GM23338 (cell line): ENCODE measurements at regions not wholly inside any gene's neighbourhood (a gene's known extent, or its start where the extent isn't known, plus 50 kb on each side); places are given as distances from the start of the nearest gene placed in this dataset.

Experiments
- ATAC-seq: fragments of 200-7000 bp; cut with Tn5 transposase; 3 replicates; pipeline ENCODE4 v1.9.1; 2020
- DNase-seq: peaks from one replicate; pipeline ENCODE4 v3.0.0-alpha.2; 2015; ENCODE audit warnings: low spot score
- H2AFZ ChIP-seq: fragments of 200-600 bp; sonication (generic); 2 replicates; pipeline ENCODE4 v1.8.0; 2016; ENCODE audit warnings: antibody characterized with exemption, mild to moderate bottlenecking, moderate library complexity
- H3F3A ChIP-seq: fragments of 200-600 bp; sonication (generic); replicated peaks from 2 replicates; pipeline ENCODE4 v1.8.0; 2017; ENCODE audit warnings: antibody characterized with exemption, mixed run types, low read depth
- H3K27ac ChIP-seq: fragments of 200-600 bp; sonication (generic); 2 replicates; pipeline ENCODE4 v1.6.1; 2016; ENCODE audit warnings: low read depth
- H3K27me3 ChIP-seq: fragments of 200-600 bp; sonication (generic); 2 replicates; pipeline ENCODE4 v1.8.0; 2016; ENCODE audit warnings: mild to moderate bottlenecking, mixed run types, moderate library complexity; ENCODE audit not compliant: insufficient read depth
- H3K36me3 ChIP-seq: fragments of 200-600 bp; sonication (generic); 2 replicates; pipeline ENCODE4 v1.8.0; 2016; ENCODE audit warnings: mild to moderate bottlenecking; ENCODE audit not compliant: insufficient read depth
- H3K4me1 ChIP-seq: fragments of 200-600 bp; sonication (generic); 2 replicates; pipeline ENCODE4 v1.8.0; 2016; ENCODE audit warnings: mild to moderate bottlenecking, moderate library complexity; ENCODE audit not compliant: insufficient read depth
- H3K4me2 ChIP-seq: fragments of 200-600 bp; sonication (generic); 2 replicates; pipeline ENCODE4 v1.7.1; 2017; ENCODE audit warnings: mixed run types
- H3K4me3 ChIP-seq: fragments of 200-600 bp; sonication (generic); 2 replicates; pipeline ENCODE4 v1.6.1; 2016; ENCODE audit warnings: mixed run types
- H3K79me2 ChIP-seq: fragments of 200-600 bp; sonication (generic); replicated peaks from 2 replicates; pipeline ENCODE4 v1.8.0; 2017; ENCODE audit warnings: mild to moderate bottlenecking; ENCODE audit not compliant: insufficient read depth
- H3K9me2 ChIP-seq: fragments of 200-600 bp; sonication (generic); 2 replicates; pipeline ENCODE4 v1.8.0; 2017; ENCODE audit not compliant: insufficient read depth
- H4K20me1 ChIP-seq: fragments of 200-600 bp; sonication (generic); replicated peaks from 2 replicates; pipeline ENCODE4 v1.8.0; 2017; ENCODE audit warnings: mild to moderate bottlenecking; ENCODE audit not compliant: insufficient read depth
- H3K27ac Mint-ChIP-seq: 2 replicates; pipeline ENCODE4 v1.8.0; 2020; ENCODE audit warnings: inconsistent platforms, mild to moderate bottlenecking, moderate library complexity, mixed read lengths
- H3K27me3 Mint-ChIP-seq: 3 replicates; pipeline ENCODE4 v1.8.0; 2022; ENCODE audit warnings: low read depth, mild to moderate bottlenecking, moderate library complexity, mixed read lengths, inconsistent platforms; ENCODE audit not compliant: insufficient read depth, poor library complexity
- H3K36me3 Mint-ChIP-seq: 3 replicates; pipeline ENCODE4 v1.8.0; 2021; ENCODE audit warnings: low read depth, mild to moderate bottlenecking, inconsistent platforms, moderate library complexity, mixed read lengths
- H3K4me1 Mint-ChIP-seq: 3 replicates; pipeline ENCODE4 v1.8.0; 2020; ENCODE audit warnings: mild to moderate bottlenecking, inconsistent platforms, mixed read lengths
- H3K4me3 Mint-ChIP-seq: 3 replicates; pipeline ENCODE4 v1.8.0; 2021; ENCODE audit warnings: moderate library complexity, mild to moderate bottlenecking, inconsistent platforms, mixed read lengths
- H3K9me3 Mint-ChIP-seq: 3 replicates; pipeline ENCODE4 v1.8.0; 2020; ENCODE audit warnings: moderate library complexity, mild to moderate bottlenecking, inconsistent platforms, mixed read lengths
- CREB1 ChIP-seq: fragments of 250-450 bp; sonication (Bioruptor Pico); IDR thresholded peaks from 2 replicates; pipeline ENCODE4 v1.5.0; 2020; ENCODE audit warnings: low read depth, mild to moderate bottlenecking, moderate library complexity
- EZH2 ChIP-seq: fragments of 200-600 bp; sonication (generic); IDR thresholded peaks from one replicate; pipeline ENCODE4 v1.8.0; 2017; ENCODE audit warnings: antibody characterized with exemption, mild to moderate bottlenecking, low read depth; ENCODE audit not compliant: unreplicated experiment
- EZH2phosphoT487 ChIP-seq: fragments of 200-600 bp; sonication (generic); IDR thresholded peaks from one replicate; pipeline ENCODE4 v1.8.1; 2018; ENCODE audit warnings: antibody characterized with exemption; ENCODE audit not compliant: unreplicated experiment
- NANOG ChIP-seq: IDR thresholded peaks from 2 replicates; pipeline ENCODE4 v1.6.1; 2016; ENCODE audit warnings: antibody characterized with exemption, borderline replicate concordance
- POLR2AphosphoS5 ChIP-seq: IDR thresholded peaks from 2 replicates; pipeline ENCODE4 v1.6.1; 2016; ENCODE audit warnings: antibody characterized with exemption, low read depth
- STAT1 ChIP-seq: IDR thresholded peaks from one replicate; pipeline ENCODE4 v1.6.1; 2016; ENCODE audit warnings: antibody characterized with exemption; ENCODE audit not compliant: unreplicated experiment
- ZNF114 ChIP-seq: fragments of 250-450 bp; sonication (Bioruptor Pico); IDR thresholded peaks from 2 replicates; pipeline ENCODE4 v1.5.0; 2020; ENCODE audit warnings: mild to moderate bottlenecking, moderate library complexity
- ZNF331 ChIP-seq: fragments of 250-450 bp; sonication (Bioruptor Pico); IDR thresholded peaks from 2 replicates; pipeline ENCODE4 v1.5.0; 2020; ENCODE audit warnings: low read depth, mild to moderate bottlenecking, moderate library complexity
- TF ChIP-seq, protein P1 (sequence below): IDR thresholded peaks from 2 replicates; pipeline ENCODE4 v1.6.1; 2016; ENCODE audit warnings: antibody characterized with exemption
- TF ChIP-seq, protein P2 (sequence below), 2 experiments: fragments of 200-600 bp in 1 of 2; sonication (generic) in 1 of 2; conservative IDR thresholded peaks; 2 replicates each; pipeline versions ENCODE4 v1.5.1 to v1.6.1; 2016 to 2017; ENCODE audit warnings: antibody characterized with exemption in 2 of 2, low read depth in 2 of 2, mild to moderate bottlenecking in 2 of 2, moderate library complexity in 1 of 2
- TF ChIP-seq, protein P3 (sequence below): fragments of 250-450 bp; sonication (Bioruptor Pico); IDR thresholded peaks from 2 replicates; pipeline ENCODE4 v1.5.0; 2020; ENCODE audit warnings: mild to moderate bottlenecking, moderate library complexity
- TF ChIP-seq, protein P4 (sequence below): IDR thresholded peaks from one replicate; pipeline ENCODE4 v1.6.1; 2018; ENCODE audit warnings: antibody characterized with exemption; ENCODE audit not compliant: unreplicated experiment

DNA sequence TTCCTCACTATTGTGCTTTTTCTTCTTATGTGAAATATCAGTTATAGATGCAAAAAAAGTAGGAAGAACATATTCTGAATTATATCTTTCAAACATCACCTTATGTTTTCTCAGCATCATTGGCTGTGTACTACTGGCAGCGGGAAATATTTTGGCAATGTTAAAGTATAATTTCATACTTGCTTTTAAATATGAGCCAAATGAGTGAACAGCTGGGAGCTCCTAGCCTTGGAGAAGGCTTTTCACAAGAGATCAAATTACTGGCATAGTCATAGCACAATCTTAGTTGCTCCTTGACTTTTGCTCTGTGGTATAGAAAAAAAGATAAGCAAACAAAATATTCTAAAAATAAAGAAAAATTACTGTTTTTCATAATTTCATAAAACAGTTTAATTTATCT, 1575.8 kb upstream of the PABPC4L start:
- no peaks in the 10 kb centered on the region for H3F3A ChIP-seq
- H4K20me1 ChIP-seq: no peaks in the 10 kb centered on the region
- H3K27me3 ChIP-seq: no peaks in the 10 kb centered on the region
- H3K27ac Mint-ChIP-seq: no peak overlapping the region
- H3K9me3 Mint-ChIP-seq: peaks cover 3% of the 10 kb centered on the region; the same call in 2 of the 3 replicates
- peaks cover 4% of the 10 kb centered on the region; the same call in 1 of the 3 replicates for H3K36me3 Mint-ChIP-seq
- DNase-seq: no peak
- ATAC-seq: no peak
- H3K36me3 ChIP-seq: no peaks in the 10 kb centered on the region
- no peak overlapping the region for H3K4me3 Mint-ChIP-seq
- no peak overlapping the region for H2AFZ ChIP-seq
- H3K4me2 ChIP-seq: no peak overlapping the region
- no peak overlapping the region for H3K4me3 ChIP-seq
- H3K27me3 Mint-ChIP-seq: no peaks in the 10 kb centered on the region
- H3K9me2 ChIP-seq: no peaks in the 10 kb centered on the region
- no peaks in the 10 kb centered on the region for H3K79me2 ChIP-seq
- peaks cover 3% of the 10 kb centered on the region; the same call in 1 of the 3 replicates for H3K4me1 Mint-ChIP-seq
- H3K27ac ChIP-seq: no peak overlapping the region
- no peak for TF ChIP-seq CREB1 (CRISPR knock-in tag)
- TF ChIP-seq ZNF331: no peak
- TF ChIP-seq, protein P1, sequence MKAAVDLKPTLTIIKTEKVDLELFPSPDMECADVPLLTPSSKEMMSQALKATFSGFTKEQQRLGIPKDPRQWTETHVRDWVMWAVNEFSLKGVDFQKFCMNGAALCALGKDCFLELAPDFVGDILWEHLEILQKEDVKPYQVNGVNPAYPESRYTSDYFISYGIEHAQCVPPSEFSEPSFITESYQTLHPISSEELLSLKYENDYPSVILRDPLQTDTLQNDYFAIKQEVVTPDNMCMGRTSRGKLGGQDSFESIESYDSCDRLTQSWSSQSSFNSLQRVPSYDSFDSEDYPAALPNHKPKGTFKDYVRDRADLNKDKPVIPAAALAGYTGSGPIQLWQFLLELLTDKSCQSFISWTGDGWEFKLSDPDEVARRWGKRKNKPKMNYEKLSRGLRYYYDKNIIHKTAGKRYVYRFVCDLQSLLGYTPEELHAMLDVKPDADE: no peak
- no peak for TF ChIP-seq ZNF114 (CRISPR knock-in tag)
- TF ChIP-seq, protein P2, sequence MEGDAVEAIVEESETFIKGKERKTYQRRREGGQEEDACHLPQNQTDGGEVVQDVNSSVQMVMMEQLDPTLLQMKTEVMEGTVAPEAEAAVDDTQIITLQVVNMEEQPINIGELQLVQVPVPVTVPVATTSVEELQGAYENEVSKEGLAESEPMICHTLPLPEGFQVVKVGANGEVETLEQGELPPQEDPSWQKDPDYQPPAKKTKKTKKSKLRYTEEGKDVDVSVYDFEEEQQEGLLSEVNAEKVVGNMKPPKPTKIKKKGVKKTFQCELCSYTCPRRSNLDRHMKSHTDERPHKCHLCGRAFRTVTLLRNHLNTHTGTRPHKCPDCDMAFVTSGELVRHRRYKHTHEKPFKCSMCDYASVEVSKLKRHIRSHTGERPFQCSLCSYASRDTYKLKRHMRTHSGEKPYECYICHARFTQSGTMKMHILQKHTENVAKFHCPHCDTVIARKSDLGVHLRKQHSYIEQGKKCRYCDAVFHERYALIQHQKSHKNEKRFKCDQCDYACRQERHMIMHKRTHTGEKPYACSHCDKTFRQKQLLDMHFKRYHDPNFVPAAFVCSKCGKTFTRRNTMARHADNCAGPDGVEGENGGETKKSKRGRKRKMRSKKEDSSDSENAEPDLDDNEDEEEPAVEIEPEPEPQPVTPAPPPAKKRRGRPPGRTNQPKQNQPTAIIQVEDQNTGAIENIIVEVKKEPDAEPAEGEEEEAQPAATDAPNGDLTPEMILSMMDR (conservative IDR thresholded peaks at IDR 0.05; ENCODE audit: low read depth in 2 of 2): no peak
- TF ChIP-seq POLR2AphosphoS5: no peak
- TF ChIP-seq EZH2: no peak
- TF ChIP-seq EZH2phosphoT487: no peak
- TF ChIP-seq, protein P3, sequence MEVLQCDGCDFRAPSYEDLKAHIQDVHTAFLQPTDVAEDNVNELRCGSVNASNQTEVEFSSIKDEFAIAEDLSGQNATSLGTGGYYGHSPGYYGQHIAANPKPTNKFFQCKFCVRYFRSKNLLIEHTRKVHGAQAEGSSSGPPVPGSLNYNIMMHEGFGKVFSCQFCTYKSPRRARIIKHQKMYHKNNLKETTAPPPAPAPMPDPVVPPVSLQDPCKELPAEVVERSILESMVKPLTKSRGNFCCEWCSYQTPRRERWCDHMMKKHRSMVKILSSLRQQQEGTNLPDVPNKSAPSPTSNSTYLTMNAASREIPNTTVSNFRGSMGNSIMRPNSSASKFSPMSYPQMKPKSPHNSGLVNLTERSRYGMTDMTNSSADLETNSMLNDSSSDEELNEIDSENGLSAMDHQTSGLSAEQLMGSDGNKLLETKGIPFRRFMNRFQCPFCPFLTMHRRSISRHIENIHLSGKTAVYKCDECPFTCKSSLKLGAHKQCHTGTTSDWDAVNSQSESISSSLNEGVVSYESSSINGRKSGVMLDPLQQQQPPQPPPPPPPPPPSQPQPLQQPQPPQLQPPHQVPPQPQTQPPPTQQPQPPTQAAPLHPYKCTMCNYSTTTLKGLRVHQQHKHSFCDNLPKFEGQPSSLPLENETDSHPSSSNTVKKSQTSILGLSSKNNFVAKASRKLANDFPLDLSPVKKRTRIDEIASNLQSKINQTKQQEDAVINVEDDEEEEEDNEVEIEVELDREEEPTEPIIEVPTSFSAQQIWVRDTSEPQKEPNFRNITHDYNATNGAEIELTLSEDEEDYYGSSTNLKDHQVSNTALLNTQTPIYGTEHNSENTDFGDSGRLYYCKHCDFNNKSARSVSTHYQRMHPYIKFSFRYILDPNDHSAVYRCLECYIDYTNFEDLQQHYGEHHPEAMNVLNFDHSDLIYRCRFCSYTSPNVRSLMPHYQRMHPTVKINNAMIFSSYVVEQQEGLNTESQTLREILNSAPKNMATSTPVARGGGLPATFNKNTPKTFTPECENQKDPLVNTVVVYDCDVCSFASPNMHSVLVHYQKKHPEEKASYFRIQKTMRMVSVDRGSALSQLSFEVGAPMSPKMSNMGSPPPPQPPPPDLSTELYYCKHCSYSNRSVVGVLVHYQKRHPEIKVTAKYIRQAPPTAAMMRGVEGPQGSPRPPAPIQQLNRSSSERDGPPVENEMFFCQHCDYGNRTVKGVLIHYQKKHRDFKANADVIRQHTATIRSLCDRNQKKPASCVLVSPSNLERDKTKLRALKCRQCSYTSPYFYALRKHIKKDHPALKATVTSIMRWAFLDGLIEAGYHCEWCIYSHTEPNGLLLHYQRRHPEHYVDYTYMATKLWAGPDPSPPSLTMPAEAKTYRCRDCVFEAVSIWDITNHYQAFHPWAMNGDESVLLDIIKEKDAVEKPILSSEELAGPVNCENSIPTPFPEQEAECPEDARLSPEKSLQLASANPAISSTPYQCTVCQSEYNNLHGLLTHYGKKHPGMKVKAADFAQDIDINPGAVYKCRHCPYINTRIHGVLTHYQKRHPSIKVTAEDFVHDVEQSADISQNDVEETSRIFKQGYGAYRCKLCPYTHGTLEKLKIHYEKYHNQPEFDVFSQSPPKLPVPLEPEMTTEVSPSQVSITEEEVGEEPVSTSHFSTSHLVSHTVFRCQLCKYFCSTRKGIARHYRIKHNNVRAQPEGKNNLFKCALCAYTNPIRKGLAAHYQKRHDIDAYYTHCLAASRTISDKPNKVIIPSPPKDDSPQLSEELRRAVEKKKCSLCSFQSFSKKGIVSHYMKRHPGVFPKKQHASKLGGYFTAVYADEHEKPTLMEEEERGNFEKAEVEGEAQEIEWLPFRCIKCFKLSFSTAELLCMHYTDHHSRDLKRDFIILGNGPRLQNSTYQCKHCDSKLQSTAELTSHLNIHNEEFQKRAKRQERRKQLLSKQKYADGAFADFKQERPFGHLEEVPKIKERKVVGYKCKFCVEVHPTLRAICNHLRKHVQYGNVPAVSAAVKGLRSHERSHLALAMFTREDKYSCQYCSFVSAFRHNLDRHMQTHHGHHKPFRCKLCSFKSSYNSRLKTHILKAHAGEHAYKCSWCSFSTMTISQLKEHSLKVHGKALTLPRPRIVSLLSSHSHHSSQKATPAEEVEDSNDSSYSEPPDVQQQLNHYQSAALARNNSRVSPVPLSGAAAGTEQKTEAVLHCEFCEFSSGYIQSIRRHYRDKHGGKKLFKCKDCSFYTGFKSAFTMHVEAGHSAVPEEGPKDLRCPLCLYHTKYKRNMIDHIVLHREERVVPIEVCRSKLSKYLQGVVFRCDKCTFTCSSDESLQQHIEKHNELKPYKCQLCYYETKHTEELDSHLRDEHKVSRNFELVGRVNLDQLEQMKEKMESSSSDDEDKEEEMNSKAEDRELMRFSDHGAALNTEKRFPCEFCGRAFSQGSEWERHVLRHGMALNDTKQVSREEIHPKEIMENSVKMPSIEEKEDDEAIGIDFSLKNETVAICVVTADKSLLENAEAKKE (CRISPR knock-in tag): no peak
- TF ChIP-seq NANOG: no peak
- TF ChIP-seq, protein P4, sequence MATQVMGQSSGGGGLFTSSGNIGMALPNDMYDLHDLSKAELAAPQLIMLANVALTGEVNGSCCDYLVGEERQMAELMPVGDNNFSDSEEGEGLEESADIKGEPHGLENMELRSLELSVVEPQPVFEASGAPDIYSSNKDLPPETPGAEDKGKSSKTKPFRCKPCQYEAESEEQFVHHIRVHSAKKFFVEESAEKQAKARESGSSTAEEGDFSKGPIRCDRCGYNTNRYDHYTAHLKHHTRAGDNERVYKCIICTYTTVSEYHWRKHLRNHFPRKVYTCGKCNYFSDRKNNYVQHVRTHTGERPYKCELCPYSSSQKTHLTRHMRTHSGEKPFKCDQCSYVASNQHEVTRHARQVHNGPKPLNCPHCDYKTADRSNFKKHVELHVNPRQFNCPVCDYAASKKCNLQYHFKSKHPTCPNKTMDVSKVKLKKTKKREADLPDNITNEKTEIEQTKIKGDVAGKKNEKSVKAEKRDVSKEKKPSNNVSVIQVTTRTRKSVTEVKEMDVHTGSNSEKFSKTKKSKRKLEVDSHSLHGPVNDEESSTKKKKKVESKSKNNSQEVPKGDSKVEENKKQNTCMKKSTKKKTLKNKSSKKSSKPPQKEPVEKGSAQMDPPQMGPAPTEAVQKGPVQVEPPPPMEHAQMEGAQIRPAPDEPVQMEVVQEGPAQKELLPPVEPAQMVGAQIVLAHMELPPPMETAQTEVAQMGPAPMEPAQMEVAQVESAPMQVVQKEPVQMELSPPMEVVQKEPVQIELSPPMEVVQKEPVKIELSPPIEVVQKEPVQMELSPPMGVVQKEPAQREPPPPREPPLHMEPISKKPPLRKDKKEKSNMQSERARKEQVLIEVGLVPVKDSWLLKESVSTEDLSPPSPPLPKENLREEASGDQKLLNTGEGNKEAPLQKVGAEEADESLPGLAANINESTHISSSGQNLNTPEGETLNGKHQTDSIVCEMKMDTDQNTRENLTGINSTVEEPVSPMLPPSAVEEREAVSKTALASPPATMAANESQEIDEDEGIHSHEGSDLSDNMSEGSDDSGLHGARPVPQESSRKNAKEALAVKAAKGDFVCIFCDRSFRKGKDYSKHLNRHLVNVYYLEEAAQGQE: no peak
- TF ChIP-seq STAT1: no peak
- H3K4me1 ChIP-seq: no peaks in the 10 kb centered on the region
